ENCODE measurements at regions not wholly inside any gene's neighbourhood (a gene's known extent, or its start where the extent isn't known, plus 50 kb on each side); places are given as distances from the start of the nearest gene placed in this dataset.

- Histone ChIP-seq H2AFZ (ENCODE audit: low read length) (no peak overlapping the region), H4K91ac (ENCODE audit: insufficient read length, low read depth, low read length) (no peak overlapping the region), H3K4me1 (ENCODE audit: insufficient read depth, low read length) (no peaks in the 10 kb centered on the region), H3K27ac (ENCODE audit: insufficient read length, low read depth, low read length) (no peak overlapping the region), H3K79me1 (ENCODE audit: insufficient read depth, low read depth, low read length, poor library complexity, severe bottlenecking) (no peaks in the 10 kb centered on the region), H2BK12ac (ENCODE audit: insufficient read length, low read depth, low read length) (no peak overlapping the region), H4K20me1 (ENCODE audit: control insufficient read depth, insufficient read depth, insufficient read length) (no peaks in the 10 kb centered on the region), H3K18ac (ENCODE audit: insufficient read length, low read depth, low read length) (no peak overlapping the region), H4K5ac (ENCODE audit: insufficient read length, low read depth, low read length) (no peak overlapping the region), H3K9me3 (ENCODE audit: control insufficient read depth, low read depth, low read length) (no peaks in the 10 kb centered on the region), H3K56ac (ENCODE audit: insufficient read length, low read depth, low read length) (no peak overlapping the region), H3K23ac (ENCODE audit: insufficient read length, low read depth, low read length) (no peak overlapping the region), H3K4me2 (ENCODE audit: insufficient read depth, insufficient read length, low read length) (no peak overlapping the region), H3K79me2 (ENCODE audit: insufficient read depth, low read length) (no peaks in the 10 kb centered on the region), H4K8ac (replicated peaks; ENCODE audit: insufficient read length, low read depth, low read length) (no peak overlapping the region), H3K14ac (ENCODE audit: insufficient read depth, low read length) (no peak overlapping the region), H2BK5ac (ENCODE audit: insufficient read length, low read length) (no peak overlapping the region), H3K9ac (ENCODE audit: extremely low read depth, insufficient read length, low read length) (no peak overlapping the region), H2BK20ac (ENCODE audit: low read depth, low read length, poor library complexity, severe bottlenecking) (no peak overlapping the region), H2BK120ac (ENCODE audit: low read depth, low read length, poor library complexity, severe bottlenecking) (no peak overlapping the region), H3K4ac (ENCODE audit: low read depth, low read length) (no peak overlapping the region), H3K27me3 (ENCODE audit: insufficient read depth, low read length) (no peaks in the 10 kb centered on the region), H2AK5ac (ENCODE audit: insufficient read length, low read length) (no peak overlapping the region), H3T11ph (ENCODE audit: low read length) (no peak overlapping the region), H3K23me2 (ENCODE audit: insufficient read length, low read depth, low read length, poor library complexity, severe bottlenecking) (no peaks in the 10 kb centered on the region), H2BK15ac (ENCODE audit: low read depth, low read length) (no peak overlapping the region)
- H3K4me3 Mint-ChIP-seq = no peak overlapping the region
- no peaks in the 10 kb centered on the region for H3K4me1 Mint-ChIP-seq
- TF ChIP-seq CTCF (conservative IDR thresholded peaks at IDR 0.05) = no peak
- peaks cover 0 to 2% of the 10 kb centered on the region in 2 experiments; a peak in 1 of 5 replicates for H3K9me3 Mint-ChIP-seq
- H3K27me3 Mint-ChIP-seq (ENCODE audit: low read depth) = no peaks in the 10 kb centered on the region
- DNase-seq = no peak
- no peaks in the 10 kb centered on the region; a peak in 1 of 7 replicates for H3K36me3 Mint-ChIP-seq (ENCODE audit: insufficient read depth in 1 of 3, low read depth in 3 of 3)
- no peak overlapping the region; a peak in 1 of 7 replicates for H3K27ac Mint-ChIP-seq
Measured at GRCh38 chr4:31959972-31960371, 1239.8 kb downstream of the PCDH7 start.

Data from H9 (cell line).